Endothelial cell (in vitro differentiated cells): ENCODE measurements at regions not wholly inside any gene's neighbourhood (a gene's known extent, or its start where the extent isn't known, plus 50 kb on each side); places are given as distances from the start of the nearest gene placed in this dataset.

Experiments used
- DNase-seq: peaks from one replicate; pipeline ENCODE4 v3.0.0; 2021; ENCODE audit warnings: low spot score
- H3K27ac Mint-ChIP-seq: one replicate; pipeline ENCODE4 v1.8.0; 2021; ENCODE audit warnings: mixed read lengths, inconsistent platforms; ENCODE audit not compliant: unreplicated experiment
- H3K27me3 Mint-ChIP-seq: one replicate; pipeline ENCODE4 v1.8.0; 2021; ENCODE audit warnings: mild to moderate bottlenecking, moderate library complexity, mixed read lengths, inconsistent platforms; ENCODE audit not compliant: unreplicated experiment
- H3K36me3 Mint-ChIP-seq: one replicate; pipeline ENCODE4 v1.8.0; 2021; ENCODE audit warnings: mild to moderate bottlenecking, low read depth, mixed read lengths, inconsistent platforms; ENCODE audit not compliant: unreplicated experiment
- H3K4me1 Mint-ChIP-seq: one replicate; pipeline ENCODE4 v1.8.0; 2021; ENCODE audit warnings: mild to moderate bottlenecking, mixed read lengths, inconsistent platforms; ENCODE audit not compliant: unreplicated experiment
- H3K4me3 Mint-ChIP-seq: one replicate; pipeline ENCODE4 v1.8.0; 2021; ENCODE audit warnings: mild to moderate bottlenecking, mixed read lengths, inconsistent platforms; ENCODE audit not compliant: unreplicated experiment
- H3K9me3 Mint-ChIP-seq: one replicate; pipeline ENCODE4 v1.8.0; 2021; ENCODE audit warnings: mixed read lengths, inconsistent platforms; ENCODE audit not compliant: unreplicated experiment
- TF ChIP-seq, protein P1 (sequence below): fragments of 200-600 bp; sonication (generic); IDR thresholded peaks from one replicate; pipeline ENCODE4 v1.5.0; 2021; ENCODE audit warnings: antibody characterized with exemption; ENCODE audit not compliant: unreplicated experiment

DNA sequence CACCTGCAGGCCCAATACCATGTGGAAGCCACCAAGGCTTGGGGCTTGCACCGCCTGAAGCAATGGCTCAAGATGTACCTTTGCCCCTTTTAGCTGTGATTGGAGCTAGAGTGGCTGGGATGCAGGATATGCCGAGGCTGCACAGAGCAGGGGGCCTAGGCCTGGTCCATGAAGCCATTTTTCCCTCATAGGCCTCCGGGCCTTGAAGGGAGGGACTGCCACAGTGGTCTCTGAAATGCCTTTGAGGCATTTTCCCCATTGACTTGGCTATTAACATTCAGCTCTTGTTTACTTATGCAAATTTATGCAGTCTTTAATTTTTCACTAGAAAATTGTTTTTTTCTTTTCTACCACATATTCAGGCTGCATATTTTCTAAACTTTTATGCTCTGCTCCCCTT, 203.2 kb upstream of the HHIP start:
- TF ChIP-seq, protein P1, sequence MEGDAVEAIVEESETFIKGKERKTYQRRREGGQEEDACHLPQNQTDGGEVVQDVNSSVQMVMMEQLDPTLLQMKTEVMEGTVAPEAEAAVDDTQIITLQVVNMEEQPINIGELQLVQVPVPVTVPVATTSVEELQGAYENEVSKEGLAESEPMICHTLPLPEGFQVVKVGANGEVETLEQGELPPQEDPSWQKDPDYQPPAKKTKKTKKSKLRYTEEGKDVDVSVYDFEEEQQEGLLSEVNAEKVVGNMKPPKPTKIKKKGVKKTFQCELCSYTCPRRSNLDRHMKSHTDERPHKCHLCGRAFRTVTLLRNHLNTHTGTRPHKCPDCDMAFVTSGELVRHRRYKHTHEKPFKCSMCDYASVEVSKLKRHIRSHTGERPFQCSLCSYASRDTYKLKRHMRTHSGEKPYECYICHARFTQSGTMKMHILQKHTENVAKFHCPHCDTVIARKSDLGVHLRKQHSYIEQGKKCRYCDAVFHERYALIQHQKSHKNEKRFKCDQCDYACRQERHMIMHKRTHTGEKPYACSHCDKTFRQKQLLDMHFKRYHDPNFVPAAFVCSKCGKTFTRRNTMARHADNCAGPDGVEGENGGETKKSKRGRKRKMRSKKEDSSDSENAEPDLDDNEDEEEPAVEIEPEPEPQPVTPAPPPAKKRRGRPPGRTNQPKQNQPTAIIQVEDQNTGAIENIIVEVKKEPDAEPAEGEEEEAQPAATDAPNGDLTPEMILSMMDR, result no peak
- Mint-ChIP-seq H3K27ac (no peak overlapping the region), H3K4me3 (no peak overlapping the region), H3K4me1 (no peaks in the 10 kb centered on the region), H3K27me3 (peaks cover 2% of the 10 kb centered on the region), H3K9me3 (no peaks in the 10 kb centered on the region), H3K36me3 (peaks cover 4% of the 10 kb centered on the region)
- no peak for DNase-seq

DNA sequence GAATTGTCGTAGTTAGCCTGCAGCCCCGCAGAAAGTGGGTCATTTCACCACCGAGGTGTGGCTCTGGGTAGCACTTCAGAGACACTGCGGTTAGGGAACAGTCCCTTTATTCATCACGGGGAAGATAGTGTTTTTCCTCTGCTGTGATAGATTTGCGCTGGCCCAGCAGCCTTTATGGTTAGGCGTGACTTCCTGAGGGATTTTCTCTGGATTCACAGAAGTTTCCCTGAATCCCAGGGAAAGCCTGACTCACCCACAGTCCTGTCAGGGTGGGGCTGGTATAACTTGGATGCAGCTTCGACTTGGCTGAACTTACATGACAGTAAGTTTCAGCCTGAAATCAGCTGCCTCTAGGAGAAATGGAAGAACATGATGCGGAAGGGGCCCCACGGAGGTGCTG, 196.3 kb upstream of the HHIP start:
- Mint-ChIP-seq H3K9me3 (no peaks in the 10 kb centered on the region), H3K27me3 (peaks cover 2% of the 10 kb centered on the region), H3K4me3 (no peak overlapping the region), H3K36me3 (no peaks in the 10 kb centered on the region), H3K4me1 (no peaks in the 10 kb centered on the region), H3K27ac (no peak overlapping the region)
- DNase-seq, result no peak
- TF ChIP-seq, protein P1, result no peak

DNA sequence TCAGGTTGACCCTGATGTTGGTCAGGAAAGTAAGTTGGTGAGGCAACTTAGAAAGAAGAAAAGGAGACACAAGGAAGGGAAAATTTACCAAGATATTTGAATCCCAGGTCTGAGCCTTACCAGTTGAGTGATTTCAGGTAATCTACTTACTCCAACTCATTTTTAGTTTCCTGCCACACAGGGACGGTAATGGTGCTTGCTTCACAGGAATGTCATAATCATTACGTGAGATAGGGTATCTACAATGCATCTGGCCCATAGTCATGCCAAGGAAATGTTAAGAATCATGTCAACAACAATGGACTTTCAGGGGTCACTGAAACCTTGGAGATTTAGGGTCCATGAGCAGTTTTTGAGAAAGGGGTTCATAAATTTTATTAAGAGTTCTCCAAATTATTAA, 195.4 kb upstream of the HHIP start:
- Mint-ChIP-seq H3K4me3 (no peak overlapping the region), H3K27ac (no peak overlapping the region), H3K4me1 (no peaks in the 10 kb centered on the region), H3K9me3 (no peaks in the 10 kb centered on the region), H3K27me3 (peaks cover 2% of the 10 kb centered on the region), H3K36me3 (no peaks in the 10 kb centered on the region)
- DNase-seq, result no peak
- TF ChIP-seq, protein P1, result no peak

DNA sequence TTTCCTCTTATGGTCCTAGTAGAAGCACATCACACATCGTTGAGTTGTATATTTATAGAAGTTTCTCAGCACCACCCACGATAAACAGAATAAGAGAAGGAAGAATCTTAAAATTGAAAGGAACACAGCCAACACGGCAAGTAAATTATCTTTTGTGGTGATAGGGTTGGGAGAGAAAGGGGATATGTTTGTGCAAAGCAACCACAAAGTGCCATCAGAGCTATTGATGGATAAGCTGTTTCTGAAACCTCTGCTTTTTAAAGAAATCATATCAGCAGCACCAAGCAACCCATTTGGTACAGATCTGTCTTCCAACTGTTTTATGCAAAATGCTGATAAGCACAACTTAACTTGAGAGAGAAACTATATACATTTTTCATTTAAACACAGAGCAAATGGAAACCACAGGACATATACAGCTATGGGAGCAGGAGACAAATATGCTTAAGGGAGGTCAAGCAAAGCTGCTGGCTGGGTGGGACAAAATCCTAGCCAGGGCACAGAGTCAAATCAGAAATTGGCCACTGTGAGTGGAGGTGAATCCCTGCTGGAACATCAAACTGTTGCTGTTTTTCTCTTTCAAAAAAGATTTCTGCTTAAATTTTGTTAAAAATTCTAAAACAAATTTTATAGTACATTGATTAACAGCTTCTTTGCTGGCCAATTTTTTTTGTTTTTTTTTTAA, 194.0 kb upstream of the HHIP start:
- TF ChIP-seq, protein P1, result no peak
- Mint-ChIP-seq H3K4me1 (no peaks in the 10 kb centered on the region), H3K9me3 (no peaks in the 10 kb centered on the region), H3K4me3 (no peak overlapping the region), H3K27me3 (no peaks in the 10 kb centered on the region), H3K36me3 (no peaks in the 10 kb centered on the region), H3K27ac (no peak overlapping the region)
- DNase-seq, result no peak

DNA sequence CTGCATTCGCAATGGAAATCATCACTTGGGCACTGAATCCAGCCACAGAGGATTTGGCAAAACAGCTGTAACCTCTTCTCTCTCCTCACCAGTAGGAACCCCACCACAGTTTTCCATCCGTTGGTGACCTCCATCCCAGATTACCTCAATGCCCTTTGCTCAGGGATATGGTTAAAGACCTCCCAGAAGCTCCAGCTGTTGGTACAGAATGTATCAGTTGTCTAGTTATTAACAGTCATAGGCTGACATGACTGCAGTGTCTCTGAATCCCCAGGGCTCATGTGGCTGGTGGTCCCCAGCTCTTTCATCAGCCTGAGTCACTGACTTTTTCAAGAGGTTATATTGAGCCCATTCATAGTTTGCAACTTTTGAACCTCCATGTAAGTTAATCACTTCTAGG, 189.8 kb upstream of the HHIP start:
- Mint-ChIP-seq H3K4me1 (no peaks in the 10 kb centered on the region), H3K4me3 (no peak overlapping the region), H3K36me3 (no peaks in the 10 kb centered on the region), H3K27me3 (no peaks in the 10 kb centered on the region), H3K27ac (no peak overlapping the region), H3K9me3 (no peaks in the 10 kb centered on the region)
- DNase-seq, result no peak
- TF ChIP-seq, protein P1, result no peak
